ENCODE measurements at regions not wholly inside any gene's neighbourhood (a gene's known extent, or its start where the extent isn't known, plus 50 kb on each side); places are given as distances from the start of the nearest gene placed in this dataset.

DNA sequence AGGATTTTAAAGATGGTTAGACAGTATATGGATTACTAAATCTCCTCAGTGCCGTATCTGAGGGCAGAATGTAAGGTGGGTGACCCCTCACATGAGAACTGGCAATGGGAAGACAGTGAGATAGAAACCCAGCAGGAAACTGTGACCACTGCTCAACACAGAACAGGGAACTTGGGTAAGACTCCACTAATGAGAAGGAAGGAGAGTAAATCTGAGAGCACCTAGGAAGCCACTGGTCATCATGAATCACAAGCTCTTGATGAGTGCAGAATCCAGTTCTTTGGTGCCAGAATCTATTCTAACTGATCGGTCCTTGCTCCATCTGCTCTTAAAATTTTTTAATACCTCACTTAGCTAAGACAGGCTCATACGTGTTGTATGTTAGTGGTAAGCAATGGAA lies 261.8 kb downstream of the KLF12 start:
- peak; percentile 31 for DNase-seq (ENCODE audit: low read depth)
- TF ChIP-seq, protein P1, sequence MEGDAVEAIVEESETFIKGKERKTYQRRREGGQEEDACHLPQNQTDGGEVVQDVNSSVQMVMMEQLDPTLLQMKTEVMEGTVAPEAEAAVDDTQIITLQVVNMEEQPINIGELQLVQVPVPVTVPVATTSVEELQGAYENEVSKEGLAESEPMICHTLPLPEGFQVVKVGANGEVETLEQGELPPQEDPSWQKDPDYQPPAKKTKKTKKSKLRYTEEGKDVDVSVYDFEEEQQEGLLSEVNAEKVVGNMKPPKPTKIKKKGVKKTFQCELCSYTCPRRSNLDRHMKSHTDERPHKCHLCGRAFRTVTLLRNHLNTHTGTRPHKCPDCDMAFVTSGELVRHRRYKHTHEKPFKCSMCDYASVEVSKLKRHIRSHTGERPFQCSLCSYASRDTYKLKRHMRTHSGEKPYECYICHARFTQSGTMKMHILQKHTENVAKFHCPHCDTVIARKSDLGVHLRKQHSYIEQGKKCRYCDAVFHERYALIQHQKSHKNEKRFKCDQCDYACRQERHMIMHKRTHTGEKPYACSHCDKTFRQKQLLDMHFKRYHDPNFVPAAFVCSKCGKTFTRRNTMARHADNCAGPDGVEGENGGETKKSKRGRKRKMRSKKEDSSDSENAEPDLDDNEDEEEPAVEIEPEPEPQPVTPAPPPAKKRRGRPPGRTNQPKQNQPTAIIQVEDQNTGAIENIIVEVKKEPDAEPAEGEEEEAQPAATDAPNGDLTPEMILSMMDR (IDR thresholded peaks at IDR 0.05; ENCODE audit: insufficient read depth, low read depth, low read length, missing control alignments), result no peak
- no peak overlapping the region for H3K4me3 ChIP-seq (ENCODE audit: low read length)

DNA sequence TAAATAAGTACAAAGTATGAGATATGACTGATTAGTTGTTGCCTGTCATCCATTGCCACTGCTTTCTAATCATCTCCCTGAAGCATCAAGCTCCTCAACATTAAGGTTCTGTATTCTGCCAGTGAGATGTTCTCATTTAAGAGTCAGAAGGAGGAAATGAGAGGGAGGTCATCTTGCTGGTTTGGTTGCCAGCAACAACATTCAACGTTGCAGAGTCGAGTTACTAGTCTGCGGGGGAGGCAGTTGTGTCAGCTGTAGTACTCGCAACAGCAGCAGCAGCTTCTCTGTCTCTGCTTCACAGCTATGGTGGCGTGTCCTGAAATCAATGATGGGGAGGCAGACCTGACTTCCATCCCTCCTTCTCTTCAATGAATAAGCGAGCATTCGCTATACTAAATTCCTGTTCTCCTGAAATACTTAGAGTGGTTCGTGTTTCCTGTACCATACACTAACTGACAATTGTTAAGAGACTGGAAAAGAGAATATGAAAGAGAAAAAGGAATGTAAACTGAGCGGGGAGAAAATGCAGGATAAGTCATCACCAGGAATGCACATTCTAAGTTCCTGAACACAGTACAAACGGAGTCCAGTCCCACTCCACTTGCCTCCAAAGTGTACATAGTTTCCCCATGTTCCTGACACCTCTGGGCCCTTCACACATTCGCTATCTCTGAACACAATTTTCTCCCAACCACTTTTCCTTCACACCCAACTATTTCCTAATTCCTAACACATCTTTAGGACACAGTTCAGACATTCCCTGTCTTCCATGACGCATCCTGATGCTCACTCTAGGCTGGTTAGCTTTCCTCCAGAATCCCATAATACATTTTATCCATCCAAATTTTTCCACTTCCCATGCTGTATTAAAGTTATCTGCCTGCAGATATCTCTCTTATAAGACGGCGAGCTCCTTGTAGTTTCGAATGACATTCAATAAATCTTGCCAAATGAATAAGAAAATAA lies 263.0 kb downstream of the KLF12 start:
- TF ChIP-seq, protein P1 (IDR thresholded peaks at IDR 0.05; ENCODE audit: insufficient read depth, low read depth, low read length, missing control alignments), result no peak
- no peak overlapping the region for H3K4me3 ChIP-seq (ENCODE audit: low read length)
- DNase-seq (ENCODE audit: low read depth), result peak; percentile 18

DNA sequence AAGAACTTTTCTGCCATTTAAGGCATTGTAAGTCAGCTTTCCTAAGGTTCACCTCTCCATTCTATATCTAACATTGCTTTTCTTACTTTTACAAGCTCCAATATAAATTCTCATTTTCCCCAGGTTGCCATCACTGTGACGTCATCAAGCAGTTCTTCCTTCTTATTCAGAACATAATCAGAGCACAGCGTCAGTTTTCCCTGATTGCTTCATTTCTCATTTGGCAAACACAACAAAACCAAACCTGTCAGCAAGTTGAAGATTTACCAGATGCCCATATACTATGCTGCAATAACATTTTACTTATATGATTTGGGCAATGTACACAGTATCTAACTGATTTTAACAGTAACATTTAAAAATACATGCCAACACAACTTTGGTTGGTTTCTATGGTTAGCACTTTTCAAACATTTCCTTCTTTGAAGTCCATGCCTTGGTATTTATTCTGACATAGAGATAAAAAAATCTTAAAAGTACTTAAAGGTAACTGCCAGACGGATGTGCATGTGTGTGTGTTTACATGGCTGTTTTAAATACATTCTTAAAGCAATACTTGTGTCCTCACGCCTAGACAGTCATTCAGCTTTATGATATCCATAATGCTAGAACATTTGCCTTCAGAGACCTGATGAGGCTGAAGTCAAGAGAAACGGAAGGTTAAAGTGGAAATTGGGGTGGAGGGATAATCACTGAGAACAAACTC lies 264.0 kb downstream of the KLF12 start:
- peak; percentile 51 for DNase-seq (ENCODE audit: low read depth)
- TF ChIP-seq, protein P1 (IDR thresholded peaks at IDR 0.05; ENCODE audit: insufficient read depth, low read depth, low read length, missing control alignments), result no peak

DNA sequence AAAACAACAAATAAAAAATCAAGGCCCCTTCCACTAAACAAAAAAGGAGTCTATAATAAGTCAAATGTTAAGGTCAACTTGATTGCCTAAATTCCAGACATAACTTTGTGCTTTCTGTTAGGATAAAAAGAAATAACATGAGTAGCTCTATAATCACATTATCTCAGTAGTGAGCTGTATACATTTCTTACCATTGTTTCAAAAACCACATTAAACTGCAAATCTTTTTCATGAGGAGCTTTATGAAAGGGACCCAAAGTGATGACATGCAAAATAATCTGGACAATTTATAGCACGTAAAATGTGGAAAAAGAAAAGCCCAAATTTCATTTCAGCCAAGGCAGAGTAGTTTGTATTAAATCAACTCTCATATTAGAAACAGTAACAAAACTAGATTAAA lies 269.2 kb downstream of the KLF12 start:
- no peak for DNase-seq (ENCODE audit: low read depth)
- TF ChIP-seq, protein P1 (IDR thresholded peaks at IDR 0.05; ENCODE audit: insufficient read depth, low read depth, low read length, missing control alignments), result no peak
- no peak overlapping the region for H3K4me3 ChIP-seq (ENCODE audit: low read length)

More for the DNA sequence above, 264.0 kb downstream of the KLF12 start:
- H3K4me3 ChIP-seq (ENCODE audit: low read length), result no peak overlapping the region

DNA sequence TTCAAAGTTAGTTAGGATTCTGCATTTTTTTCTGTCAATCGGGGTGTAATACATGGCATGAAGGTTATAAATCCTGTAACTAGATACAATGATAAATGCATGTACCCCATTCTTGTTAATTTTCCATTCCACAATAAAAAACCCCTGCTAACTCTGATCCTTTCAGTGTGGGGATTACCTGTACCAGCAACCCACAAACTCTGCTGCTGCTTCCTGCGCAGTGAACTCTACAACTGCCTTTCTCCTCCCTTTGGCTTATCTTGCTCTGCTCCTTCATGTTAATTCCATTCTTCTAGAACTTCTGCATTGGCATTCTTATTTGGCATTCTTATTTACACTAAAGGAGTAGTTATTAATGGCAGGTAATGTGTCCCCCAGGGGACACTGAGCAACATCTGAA lies 273.1 kb downstream of the KLF12 start:
- H3K4me3 ChIP-seq (ENCODE audit: low read length), result no peak overlapping the region
- TF ChIP-seq, protein P1 (IDR thresholded peaks at IDR 0.05; ENCODE audit: insufficient read depth, low read depth, low read length, missing control alignments), result no peak
- no peak for DNase-seq (ENCODE audit: low read depth)

DNA sequence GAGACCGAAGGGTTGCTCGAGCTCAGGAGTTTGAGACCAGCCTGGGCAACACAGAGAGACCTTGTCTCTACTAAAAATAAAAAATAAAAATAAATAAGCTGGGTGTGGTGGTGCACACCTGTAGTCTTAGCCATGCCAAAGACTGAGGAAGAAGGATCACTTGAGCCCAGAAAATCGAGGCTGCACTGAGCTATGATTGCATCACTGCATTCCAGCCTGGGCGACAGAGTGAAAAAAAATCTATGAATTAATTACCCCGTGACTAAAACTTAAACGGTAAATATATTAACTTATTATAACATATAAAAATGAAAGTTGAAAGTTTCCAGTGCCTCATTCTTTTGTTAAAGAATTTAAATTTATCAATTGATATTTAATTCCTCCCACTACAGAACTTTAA lies 273.7 kb downstream of the KLF12 start:
- DNase-seq (ENCODE audit: low read depth), result no peak
- H3K4me3 ChIP-seq (ENCODE audit: low read length), result no peak overlapping the region
- TF ChIP-seq, protein P1 (IDR thresholded peaks at IDR 0.05; ENCODE audit: insufficient read depth, low read depth, low read length, missing control alignments), result no peak
